Endometrium (tissue), 2 donors: ENCODE measurements at regions not wholly inside any gene's neighbourhood (a gene's known extent, or its start where the extent isn't known, plus 50 kb on each side); places are given as distances from the start of the nearest gene placed in this dataset.
"Not testable (repeated sequence)": the region's sequence is repeated elsewhere in the genome, so short reads cannot be mapped to it uniquely, and the experiment has no call there.

Source experiments
- FAIRE-seq: peaks from 2 replicates; lab custom pipeline; 2012; peaks lifted over from hg19 to GRCh38; lab: Jason Lieb, UNC
- donor health status: control.
- donor health status: control.

- no peak for FAIRE-seq
These were observed 210.3 kb upstream of the SGO1 start for GRCh38 chr3:20396335-20396734.

GRCh38 chr3:20395692-20396091, 209.7 kb upstream of the SGO1 start:
- no peak for FAIRE-seq

GRCh38 chr3:20394243-20394642, 208.2 kb upstream of the SGO1 start:
- no peak for FAIRE-seq

GRCh38 chr3:20391644-20392043, 205.6 kb upstream of the SGO1 start:
- no peak for FAIRE-seq

GRCh38 chr3:20388971-20389370, 203.0 kb upstream of the SGO1 start:
- no peak for FAIRE-seq

GRCh38 chr3:20380295-20380694, 194.3 kb upstream of the SGO1 start:
- FAIRE-seq: no peak

GRCh38 chr3:20378315-20378714, 192.3 kb upstream of the SGO1 start:
- FAIRE-seq: no peak

- FAIRE-seq: no peak
These were observed 190.7 kb upstream of the SGO1 start for GRCh38 chr3:20376665-20377217.

GRCh38 chr3:20375302-20375701, 189.3 kb upstream of the SGO1 start:
- FAIRE-seq: no peak

GRCh38 chr3:20370273-20371063, 184.5 kb upstream of the SGO1 start:
- not testable (repeated sequence) for FAIRE-seq

- no peak for FAIRE-seq
These were observed 175.0 kb upstream of the SGO1 start for GRCh38 chr3:20361000-20361399.

GRCh38 chr3:20353286-20353685, 167.3 kb upstream of the SGO1 start:
- no peak for FAIRE-seq

- no peak for FAIRE-seq
These were observed 166.7 kb upstream of the SGO1 start for GRCh38 chr3:20352546-20353179.

GRCh38 chr3:20350449-20350848, 164.4 kb upstream of the SGO1 start:
- no peak for FAIRE-seq

GRCh38 chr3:20346916-20347315, 160.9 kb upstream of the SGO1 start:
- FAIRE-seq: no peak

- no peak for FAIRE-seq
These were observed 160.4 kb upstream of the SGO1 start for GRCh38 chr3:20346369-20346768.

GRCh38 chr3:20344400-20344959, 158.5 kb upstream of the SGO1 start:
- FAIRE-seq: no peak

GRCh38 chr3:20343790-20344189, 157.8 kb upstream of the SGO1 start:
- FAIRE-seq: no peak

- peak; percentile 82 for FAIRE-seq
These were observed 154.4 kb upstream of the SGO1 start for GRCh38 chr3:20340324-20340928.

- no peak for FAIRE-seq
These were observed 150.6 kb upstream of the SGO1 start for GRCh38 chr3:20336572-20336971.

- no peak for FAIRE-seq
These were observed 148.8 kb upstream of the SGO1 start for GRCh38 chr3:20334842-20335241.

- no peak for FAIRE-seq
These were observed 141.9 kb upstream of the SGO1 start for GRCh38 chr3:20327889-20328288.

- FAIRE-seq: no peak
These were observed 140.5 kb upstream of the SGO1 start for GRCh38 chr3:20326541-20326940.
